Stimulated activated memory B cell treated with anti-CD40 and anti-IgM and Interleukin-4, amounts not matched to agents 10 μg/mL and 1 μg/mL and 100 μg/mL, for 72 hours (primary cell): ENCODE measurements at regions not wholly inside any gene's neighbourhood (a gene's known extent, or its start where the extent isn't known, plus 50 kb on each side); places are given as distances from the start of the nearest gene placed in this dataset.
"Not testable (repeated sequence)": the region's sequence is repeated elsewhere in the genome, so short reads cannot be mapped to it uniquely, and the experiment has no call there.

Source experiments
- ATAC-seq: fragments of 150-1000 bp; cut with Tn5 transposase; 2 replicates; pipeline ENCODE4 v1.10.0; 2021
- H3K27ac Mint-ChIP-seq: one replicate; pipeline ENCODE4 v1.8.0; 2022; ENCODE audit warnings: mild to moderate bottlenecking, mixed read lengths
- H3K27me3 Mint-ChIP-seq: one replicate; pipeline ENCODE4 v1.8.0; 2022; ENCODE audit warnings: mixed read lengths
- H3K36me3 Mint-ChIP-seq: one replicate; pipeline ENCODE4 v1.8.0; 2022; ENCODE audit warnings: mixed read lengths
- H3K4me1 Mint-ChIP-seq: one replicate; pipeline ENCODE4 v1.8.0; 2022; ENCODE audit warnings: mixed read lengths
- H3K4me3 Mint-ChIP-seq: one replicate; pipeline ENCODE4 v1.8.0; 2022; ENCODE audit warnings: mild to moderate bottlenecking, moderate library complexity, mixed read lengths
- H3K9me3 Mint-ChIP-seq: one replicate; pipeline ENCODE4 v1.8.0; 2022; ENCODE audit warnings: mixed read lengths

DNA sequence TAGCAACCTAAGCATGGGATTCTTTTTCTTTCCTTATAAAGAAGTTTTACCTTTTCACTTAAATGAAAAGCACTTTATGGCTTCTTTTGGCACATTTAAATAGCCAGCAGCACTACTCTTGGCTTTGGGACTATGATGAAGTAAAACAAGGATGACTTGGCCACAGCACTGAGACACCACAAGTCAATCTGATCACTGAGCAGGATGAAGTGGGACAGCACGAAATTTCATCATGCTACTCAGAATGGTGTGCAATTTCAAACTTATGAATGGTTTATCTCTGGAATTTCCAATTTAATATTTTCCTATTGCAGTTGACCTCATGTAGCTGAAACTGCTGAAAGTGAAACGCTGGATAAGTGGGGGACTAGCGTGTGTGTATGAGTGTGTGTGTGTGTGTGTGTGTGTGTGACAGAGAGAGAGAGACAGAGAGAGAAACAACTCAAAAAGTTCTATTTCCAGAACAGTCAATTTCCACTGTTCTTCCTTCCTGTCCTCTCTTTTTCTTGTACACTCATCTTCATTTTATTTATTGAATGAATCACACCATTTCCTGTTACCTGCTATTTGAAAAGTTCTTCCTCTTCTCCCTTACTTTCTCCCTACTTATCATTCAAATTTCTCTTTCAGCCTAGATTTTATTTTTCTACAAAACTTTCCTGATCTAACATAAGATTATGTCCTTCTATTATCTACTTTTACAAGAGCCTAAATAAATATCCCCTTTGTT lies 414.2 kb upstream of the MIR17HG start:
- no peaks in the 10 kb centered on the region for H3K4me1 Mint-ChIP-seq
- no peak overlapping the region for H3K4me3 Mint-ChIP-seq
- no peaks in the 10 kb centered on the region for H3K27me3 Mint-ChIP-seq
- no peak overlapping the region for H3K27ac Mint-ChIP-seq
- H3K9me3 Mint-ChIP-seq: peaks cover 11% of the 10 kb centered on the region
- no peaks in the 10 kb centered on the region for H3K36me3 Mint-ChIP-seq
- no peak for ATAC-seq

DNA sequence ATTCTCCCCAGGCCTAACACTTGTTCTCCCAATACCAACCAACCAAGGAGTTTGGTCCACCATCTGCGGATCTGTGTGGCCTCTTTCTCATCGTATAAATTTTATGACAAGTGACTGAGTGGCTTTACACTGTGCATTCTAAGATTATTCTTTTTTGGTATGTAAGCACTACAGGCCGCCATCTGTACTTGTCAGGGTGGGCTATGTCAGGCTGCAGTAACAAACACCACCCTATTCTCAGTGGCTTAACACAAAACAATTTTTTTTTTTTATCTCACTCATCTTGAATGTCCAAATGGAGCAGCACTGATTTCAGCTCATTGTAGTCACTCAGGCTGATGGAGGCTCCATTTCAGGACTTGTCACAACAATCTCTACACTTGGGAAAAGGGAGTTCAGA lies 412.7 kb upstream of the MIR17HG start:
- Mint-ChIP-seq H3K27ac (no peak overlapping the region), H3K36me3 (no peaks in the 10 kb centered on the region), H3K9me3 (peaks cover 5% of the 10 kb centered on the region), H3K4me1 (no peaks in the 10 kb centered on the region), H3K4me3 (no peak overlapping the region), H3K27me3 (no peaks in the 10 kb centered on the region)
- ATAC-seq: no peak

DNA sequence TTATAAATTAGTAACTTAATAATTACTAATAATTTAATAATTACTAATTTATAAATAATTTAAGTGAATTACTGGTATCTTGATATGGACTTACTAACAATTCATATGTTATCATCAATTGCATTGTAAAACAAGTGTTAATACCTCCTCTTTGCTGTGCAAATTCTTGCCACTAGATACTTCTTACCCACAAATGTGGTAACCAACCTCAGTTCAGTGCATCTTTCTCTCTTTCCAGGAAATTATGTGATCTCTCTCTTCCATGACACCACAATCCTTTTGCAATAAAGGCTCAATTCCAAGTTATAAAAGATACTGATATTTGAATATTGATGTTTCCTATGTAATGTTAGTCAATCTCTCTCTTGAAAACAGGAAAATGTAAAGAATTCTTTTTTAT lies 408.6 kb upstream of the MIR17HG start:
- H3K4me3 Mint-ChIP-seq: no peak overlapping the region
- H3K27ac Mint-ChIP-seq: no peak overlapping the region
- no peaks in the 10 kb centered on the region for H3K4me1 Mint-ChIP-seq
- H3K27me3 Mint-ChIP-seq: no peaks in the 10 kb centered on the region
- no peaks in the 10 kb centered on the region for H3K36me3 Mint-ChIP-seq
- no peak for ATAC-seq
- H3K9me3 Mint-ChIP-seq: peaks cover 14% of the 10 kb centered on the region

DNA sequence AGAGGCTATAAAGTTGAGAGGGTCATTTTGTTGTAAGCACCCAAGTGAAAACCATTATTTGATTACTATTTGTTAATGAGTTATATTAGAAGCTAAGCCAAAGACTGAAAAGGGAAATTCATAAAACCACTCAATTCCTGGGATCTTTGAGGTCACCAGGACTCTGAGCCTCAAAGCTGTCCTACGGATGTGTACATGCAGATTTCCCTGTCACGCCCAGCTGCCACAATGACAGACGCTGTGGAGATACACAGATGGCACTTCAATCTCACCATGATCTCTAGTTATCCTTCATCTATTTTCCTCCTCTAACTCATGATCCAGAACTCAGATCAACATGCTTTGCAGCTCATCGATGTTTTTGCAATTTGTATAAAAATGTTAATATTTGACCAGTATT lies 403.5 kb upstream of the MIR17HG start:
- Mint-ChIP-seq H3K27me3 (no peaks in the 10 kb centered on the region), H3K4me1 (no peaks in the 10 kb centered on the region), H3K27ac (no peak overlapping the region), H3K4me3 (no peak overlapping the region), H3K9me3 (peaks cover 11% of the 10 kb centered on the region), H3K36me3 (no peaks in the 10 kb centered on the region)
- ATAC-seq: no peak

DNA sequence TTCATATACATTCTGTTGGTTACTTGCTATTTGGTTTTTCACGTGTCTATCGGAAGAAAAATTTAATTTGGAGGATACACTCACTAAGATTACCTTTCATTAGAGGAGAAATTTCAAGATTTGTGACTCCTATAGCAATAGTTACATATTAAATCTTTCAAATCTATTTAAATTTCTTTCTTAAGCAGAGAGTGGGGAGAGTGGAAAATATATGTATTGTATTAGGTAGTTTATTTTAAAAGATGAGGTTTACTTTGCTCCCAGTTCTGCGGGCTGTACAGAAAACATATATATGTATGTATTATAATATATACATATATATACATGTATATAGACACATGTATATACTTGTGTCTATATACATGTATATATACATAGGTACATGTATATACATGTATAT lies 402.3 kb upstream of the MIR17HG start:
- not testable (repeated sequence) for H3K4me1 Mint-ChIP-seq, H3K4me3 Mint-ChIP-seq, ATAC-seq, H3K27ac Mint-ChIP-seq, H3K27me3 Mint-ChIP-seq, H3K36me3 Mint-ChIP-seq
- H3K9me3 Mint-ChIP-seq: peaks cover 11% of the 10 kb centered on the region

DNA sequence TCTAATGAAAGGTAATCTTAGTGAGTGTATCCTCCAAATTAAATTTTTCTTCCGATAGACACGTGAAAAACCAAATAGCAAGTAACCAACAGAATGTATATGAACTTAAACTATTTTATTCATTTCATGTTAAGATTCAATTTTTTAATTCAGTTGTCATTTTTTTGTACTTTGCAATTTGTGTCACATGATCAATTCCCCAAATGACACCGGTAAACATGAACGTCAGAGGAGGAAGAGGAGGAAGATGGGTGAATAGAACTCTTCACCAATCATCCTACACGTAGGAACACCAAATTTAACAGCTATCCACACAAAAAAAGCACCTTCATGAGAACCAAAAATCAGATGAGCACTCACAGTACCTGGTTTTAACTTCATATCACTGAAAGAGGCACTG lies 401.4 kb upstream of the MIR17HG start:
- H3K27ac Mint-ChIP-seq, H3K4me3 Mint-ChIP-seq, ATAC-seq, H3K4me1 Mint-ChIP-seq, H3K36me3 Mint-ChIP-seq, H3K27me3 Mint-ChIP-seq, H3K9me3 Mint-ChIP-seq: not testable (repeated sequence)

DNA sequence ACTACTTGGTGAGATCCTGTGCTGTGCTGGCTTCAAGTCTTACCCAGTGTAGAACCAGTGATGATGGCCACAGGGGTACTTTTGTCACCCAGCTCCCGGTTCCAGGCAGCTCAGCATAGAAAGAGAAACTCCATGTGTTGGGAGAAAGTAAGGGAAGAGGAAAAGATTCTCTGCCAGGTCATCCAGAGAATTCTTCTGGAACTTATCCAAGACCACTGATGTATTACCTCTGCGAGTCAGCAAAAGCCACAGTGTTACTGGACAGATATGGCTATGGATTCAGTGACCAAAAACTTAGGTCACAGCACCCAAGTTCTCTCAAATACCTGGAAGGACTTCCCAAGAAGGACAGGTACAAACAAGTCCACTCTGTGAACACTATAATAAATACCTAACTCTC lies 399.5 kb upstream of the MIR17HG start:
- Mint-ChIP-seq H3K27ac (no peak overlapping the region), H3K4me3 (no peak overlapping the region), H3K9me3 (no peaks in the 10 kb centered on the region), H3K4me1 (no peaks in the 10 kb centered on the region), H3K27me3 (no peaks in the 10 kb centered on the region), H3K36me3 (no peaks in the 10 kb centered on the region)
- no peak for ATAC-seq

DNA sequence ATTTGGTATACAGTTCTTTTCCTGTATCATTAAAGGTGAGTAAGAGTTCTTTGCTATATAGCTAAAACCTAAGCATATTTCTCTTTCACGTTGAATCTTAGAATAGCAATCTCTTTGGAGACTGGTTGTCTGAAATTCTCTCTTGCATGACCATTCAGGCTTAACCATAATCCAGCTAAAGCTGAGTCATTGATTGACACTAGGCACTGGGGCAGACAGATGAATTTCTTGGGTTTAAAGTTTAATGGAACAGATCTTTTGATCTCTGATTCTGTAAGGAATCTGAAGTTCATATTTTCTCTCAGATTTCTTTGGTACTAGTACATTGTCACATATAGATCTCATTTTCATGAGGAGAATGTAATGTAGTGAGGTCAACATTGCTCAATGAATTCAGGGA lies 397.3 kb upstream of the MIR17HG start:
- Mint-ChIP-seq H3K4me1 (no peaks in the 10 kb centered on the region), H3K27me3 (no peaks in the 10 kb centered on the region), H3K4me3 (no peak overlapping the region), H3K9me3 (no peaks in the 10 kb centered on the region), H3K36me3 (no peaks in the 10 kb centered on the region), H3K27ac (no peak overlapping the region)
- no peak for ATAC-seq

DNA sequence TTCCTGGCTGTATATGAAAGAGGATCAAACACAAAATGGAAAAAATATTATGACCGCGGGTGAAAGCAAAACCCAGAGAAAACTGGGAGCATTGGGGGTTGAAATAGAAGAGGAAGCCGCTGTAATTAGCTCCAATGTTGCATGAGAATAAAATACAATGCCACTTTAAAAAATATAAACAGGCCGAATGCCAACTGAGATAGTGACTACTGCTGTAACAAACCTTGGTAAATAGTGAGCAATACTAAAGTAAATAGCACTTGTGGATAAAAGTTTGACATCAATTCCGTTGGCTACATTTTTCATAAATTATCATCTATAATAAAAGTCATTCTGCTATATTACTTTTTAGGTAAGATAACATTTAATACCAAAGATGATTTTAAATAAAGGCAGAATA lies 395.8 kb upstream of the MIR17HG start:
- no peak for ATAC-seq
- H3K4me1 Mint-ChIP-seq: no peaks in the 10 kb centered on the region
- no peak overlapping the region for H3K27ac Mint-ChIP-seq
- H3K9me3 Mint-ChIP-seq: no peaks in the 10 kb centered on the region
- H3K4me3 Mint-ChIP-seq: no peak overlapping the region
- no peaks in the 10 kb centered on the region for H3K36me3 Mint-ChIP-seq
- H3K27me3 Mint-ChIP-seq: no peaks in the 10 kb centered on the region

DNA sequence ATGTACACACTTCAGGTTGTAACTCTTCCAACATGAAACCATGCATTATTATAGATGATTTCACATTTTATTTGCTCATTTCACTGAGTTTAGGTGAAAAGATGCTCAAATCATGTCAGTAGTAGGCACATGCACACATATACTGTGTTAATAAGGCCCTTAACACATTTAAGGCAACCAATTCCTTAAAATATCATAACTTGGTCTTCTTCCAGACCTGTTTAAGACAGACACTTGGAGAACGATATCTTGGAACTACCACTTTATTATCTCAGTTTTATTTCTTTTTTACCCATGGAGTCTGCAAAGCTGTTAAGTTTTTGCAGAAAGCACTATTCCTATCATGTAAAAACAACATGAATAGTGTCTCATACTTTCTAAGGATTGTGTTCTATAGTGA lies 395.2 kb upstream of the MIR17HG start:
- ATAC-seq: no peak
- H3K27ac Mint-ChIP-seq: no peak overlapping the region
- H3K4me3 Mint-ChIP-seq: no peak overlapping the region
- H3K4me1 Mint-ChIP-seq: no peaks in the 10 kb centered on the region
- H3K9me3 Mint-ChIP-seq: no peaks in the 10 kb centered on the region
- no peaks in the 10 kb centered on the region for H3K36me3 Mint-ChIP-seq
- H3K27me3 Mint-ChIP-seq: no peaks in the 10 kb centered on the region

DNA sequence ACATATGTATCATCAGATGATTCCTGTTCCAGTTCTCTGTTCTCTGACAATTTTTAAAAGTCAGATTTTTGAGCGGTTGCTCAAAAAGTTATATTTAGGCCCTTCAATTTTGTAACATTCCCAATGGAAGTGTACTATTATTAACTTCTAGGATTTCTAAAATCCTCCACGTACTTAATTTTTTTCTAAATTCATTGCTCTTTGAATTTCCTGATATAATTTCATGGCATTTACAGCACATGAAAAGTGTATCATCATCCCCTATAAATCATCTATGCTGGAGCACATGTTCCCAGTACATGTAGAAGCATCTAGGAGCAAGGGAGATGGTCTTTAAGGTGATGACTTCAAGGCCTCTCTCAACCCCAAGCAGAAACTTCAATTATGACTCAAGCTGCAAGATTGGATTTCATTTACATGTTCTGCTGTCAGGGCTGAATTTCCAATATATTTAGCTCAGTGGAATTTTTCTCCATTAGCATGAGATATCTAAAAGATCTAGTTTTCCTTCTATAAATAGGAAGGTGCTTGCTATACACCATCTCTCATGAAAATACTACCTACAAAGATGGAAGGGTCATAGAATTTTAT lies 392.8 kb upstream of the MIR17HG start:
- H3K27ac Mint-ChIP-seq: no peak overlapping the region
- H3K9me3 Mint-ChIP-seq: no peaks in the 10 kb centered on the region
- no peaks in the 10 kb centered on the region for H3K27me3 Mint-ChIP-seq
- no peak overlapping the region for H3K4me3 Mint-ChIP-seq
- no peak for ATAC-seq
- no peaks in the 10 kb centered on the region for H3K36me3 Mint-ChIP-seq
- H3K4me1 Mint-ChIP-seq: no peaks in the 10 kb centered on the region

DNA sequence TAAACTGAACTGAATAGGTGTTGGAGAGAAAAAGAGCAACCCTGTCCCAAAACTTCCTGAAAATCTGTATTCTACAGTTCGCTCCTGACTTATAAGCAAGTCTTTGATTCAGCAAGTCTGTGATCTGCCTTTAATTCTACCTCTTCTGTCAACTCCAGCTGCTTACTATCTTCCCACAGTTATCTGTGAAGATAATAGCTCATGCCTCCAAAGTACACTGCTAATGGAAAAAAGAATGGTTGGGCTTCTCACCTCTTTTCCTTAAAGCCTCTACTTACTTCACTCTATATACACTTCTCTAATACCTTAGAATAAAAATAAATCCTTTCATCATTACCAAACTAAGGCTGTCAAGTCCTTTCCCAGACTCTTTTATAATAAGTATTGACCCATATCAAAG lies 391.5 kb upstream of the MIR17HG start:
- no peak overlapping the region for H3K27ac Mint-ChIP-seq
- no peaks in the 10 kb centered on the region for H3K9me3 Mint-ChIP-seq
- H3K36me3 Mint-ChIP-seq: no peaks in the 10 kb centered on the region
- no peaks in the 10 kb centered on the region for H3K27me3 Mint-ChIP-seq
- no peak for ATAC-seq
- no peaks in the 10 kb centered on the region for H3K4me1 Mint-ChIP-seq
- no peak overlapping the region for H3K4me3 Mint-ChIP-seq

DNA sequence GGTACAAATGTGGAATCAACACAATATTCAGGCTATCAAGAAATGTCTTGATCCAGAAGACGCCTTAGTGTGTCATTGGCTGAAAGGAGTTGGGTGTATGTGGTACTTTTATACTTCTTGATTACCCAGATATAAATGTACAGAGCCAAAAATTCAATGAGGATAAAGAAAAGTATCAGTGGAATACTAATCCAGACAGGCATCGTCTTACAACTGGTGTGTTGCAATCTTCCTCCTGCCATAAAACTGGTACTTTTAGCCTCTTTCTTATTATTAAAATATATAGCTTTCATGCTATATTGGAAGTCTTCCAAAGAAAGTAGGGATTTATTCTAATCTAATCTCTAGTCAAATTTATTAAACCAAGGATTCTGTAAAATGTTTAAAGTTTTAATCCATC lies 388.6 kb upstream of the MIR17HG start:
- no peak overlapping the region for H3K27ac Mint-ChIP-seq
- H3K4me3 Mint-ChIP-seq: no peak overlapping the region
- no peaks in the 10 kb centered on the region for H3K27me3 Mint-ChIP-seq
- H3K9me3 Mint-ChIP-seq: peaks cover 3% of the 10 kb centered on the region
- no peak for ATAC-seq
- H3K36me3 Mint-ChIP-seq: no peaks in the 10 kb centered on the region
- H3K4me1 Mint-ChIP-seq: no peaks in the 10 kb centered on the region

DNA sequence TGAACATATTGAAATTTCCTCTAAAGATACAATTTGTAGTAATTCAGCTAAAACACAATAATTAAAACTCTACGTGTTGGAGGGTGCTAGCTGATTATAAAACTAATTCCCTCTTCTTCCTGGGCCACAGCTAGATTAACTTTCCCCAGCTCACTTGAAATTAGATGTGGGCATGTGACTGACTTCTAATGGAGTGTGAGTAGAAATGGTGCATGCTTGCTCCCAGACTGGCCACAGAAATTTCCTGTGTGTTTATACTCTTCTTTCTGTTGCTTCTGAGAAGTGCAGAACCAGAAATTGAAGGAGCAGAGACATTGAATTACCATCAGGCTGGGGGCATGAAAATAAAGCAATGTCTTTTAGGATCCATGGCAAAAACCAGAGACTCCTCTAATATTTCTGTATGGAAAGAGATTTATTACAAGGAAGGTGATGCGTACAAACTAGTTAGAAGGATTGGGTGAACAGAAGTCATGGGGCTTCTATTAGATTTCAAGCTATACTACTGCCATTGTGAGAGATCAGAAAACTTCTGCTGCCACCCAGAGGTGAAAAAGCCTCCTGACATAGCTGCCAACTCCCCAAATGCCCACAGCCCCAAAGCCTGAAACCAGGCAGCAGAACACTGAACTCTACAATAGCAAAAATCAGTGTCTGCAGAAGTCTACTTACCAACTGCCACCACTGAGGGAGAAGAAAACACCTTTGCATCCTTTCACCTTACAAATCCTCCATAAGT lies 379.2 kb upstream of the MIR17HG start:
- ATAC-seq: no peak
- no peaks in the 10 kb centered on the region for H3K4me1 Mint-ChIP-seq
- no peaks in the 10 kb centered on the region for H3K27me3 Mint-ChIP-seq
- H3K4me3 Mint-ChIP-seq: no peak overlapping the region
- H3K27ac Mint-ChIP-seq: no peak overlapping the region
- no peaks in the 10 kb centered on the region for H3K36me3 Mint-ChIP-seq
- H3K9me3 Mint-ChIP-seq: peaks cover 6% of the 10 kb centered on the region

DNA sequence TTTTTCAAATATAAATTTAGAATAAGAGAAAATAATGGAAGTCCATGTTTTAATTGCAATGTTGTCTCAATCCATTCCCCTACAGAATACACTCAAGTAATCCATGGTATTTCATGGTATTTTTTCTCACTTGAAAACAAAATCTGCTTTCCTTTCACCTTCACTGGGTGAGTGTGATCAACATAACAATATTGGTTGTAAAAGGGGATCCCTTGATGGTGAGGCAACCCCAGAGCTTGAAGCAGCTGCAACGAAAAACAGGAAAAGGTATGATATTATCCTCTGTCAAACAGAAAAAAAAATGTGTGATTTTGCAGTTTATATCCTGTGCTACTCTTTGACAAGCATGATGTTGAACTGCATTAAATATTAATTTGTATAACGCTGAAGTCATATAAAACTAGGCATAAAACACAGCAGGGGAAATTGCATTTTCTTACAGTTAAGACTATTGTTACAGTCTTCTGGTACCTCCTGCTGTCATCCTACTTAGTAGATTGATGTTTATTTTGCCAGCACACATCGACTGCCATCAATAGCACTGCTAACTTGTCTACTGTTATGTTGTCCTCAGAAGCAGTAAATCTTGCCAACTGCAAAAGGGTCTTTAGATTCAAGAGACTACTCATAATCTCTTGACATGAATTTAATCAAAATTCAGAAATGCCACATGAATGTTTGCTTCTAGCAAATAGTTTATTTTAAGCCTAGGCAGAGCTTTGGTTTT lies 373.1 kb upstream of the MIR17HG start:
- peaks cover 3% of the 10 kb centered on the region for H3K9me3 Mint-ChIP-seq
- H3K4me3 Mint-ChIP-seq: no peak overlapping the region
- H3K36me3 Mint-ChIP-seq: no peaks in the 10 kb centered on the region

More for the DNA sequence above, 373.1 kb upstream of the MIR17HG start:
- Mint-ChIP-seq H3K27me3 (no peaks in the 10 kb centered on the region), H3K27ac (no peak overlapping the region), H3K4me1 (no peaks in the 10 kb centered on the region)
- no peak for ATAC-seq
